GM12864 (cell line): ENCODE measurements at regions not wholly inside any gene's neighbourhood (a gene's known extent, or its start where the extent isn't known, plus 50 kb on each side); places are given as distances from the start of the nearest gene placed in this dataset.

ENCODE experiments used
- DNase-seq: peaks from one replicate; pipeline ENCODE4 v3.0.0-alpha.2; 2011; ENCODE audit warnings: low read depth
- H3K4me3 ChIP-seq: 2 replicates; pipeline ENCODE4 v1.5.1; 2011; ENCODE audit warnings: mild to moderate bottlenecking, low read depth, low read length, control low read depth
- CTCF ChIP-seq: IDR thresholded peaks from 2 replicates; pipeline ENCODE4 v1.5.1; 2011; ENCODE audit warnings: low read depth, mild to moderate bottlenecking, moderate library complexity, low read length, control low read depth, inconsistent platforms; ENCODE audit errors: missing control alignments

GRCh38 chr1:199861020-199861795 lies 166.3 kb upstream of the NR5A2 start:
- no peak for DNase-seq
- H3K4me3 ChIP-seq: no peak overlapping the region
- no peak for TF ChIP-seq CTCF

- DNase-seq: no peak
- no peak for TF ChIP-seq CTCF
- no peak overlapping the region for H3K4me3 ChIP-seq
Observed at GRCh38 chr1:199862047-199862446, 165.5 kb upstream of the NR5A2 start.

GRCh38 chr1:199866210-199866617 lies 161.3 kb upstream of the NR5A2 start:
- no peak for TF ChIP-seq CTCF
- no peak for DNase-seq
- no peak overlapping the region for H3K4me3 ChIP-seq

- no peak overlapping the region for H3K4me3 ChIP-seq
- no peak for TF ChIP-seq CTCF
- no peak for DNase-seq
Observed at GRCh38 chr1:199867601-199868000, 159.9 kb upstream of the NR5A2 start.

GRCh38 chr1:199868777-199869176 lies 158.7 kb upstream of the NR5A2 start:
- DNase-seq: no peak
- no peak overlapping the region for H3K4me3 ChIP-seq
- no peak for TF ChIP-seq CTCF

GRCh38 chr1:199875337-199875736 lies 152.2 kb upstream of the NR5A2 start:
- TF ChIP-seq CTCF: no peak
- no peak overlapping the region for H3K4me3 ChIP-seq
- no peak for DNase-seq

- no peak for DNase-seq
- H3K4me3 ChIP-seq: no peak overlapping the region
- TF ChIP-seq CTCF: no peak
Observed at GRCh38 chr1:199875856-199876255, 151.7 kb upstream of the NR5A2 start.
